GM12878 (cell line): ENCODE measurements at regions not wholly inside any gene's neighbourhood (a gene's known extent, or its start where the extent isn't known, plus 50 kb on each side); places are given as distances from the start of the nearest gene placed in this dataset.

Experiments used
- CHD1 ChIP-seq: IDR thresholded peaks from 2 replicates; pipeline ENCODE4 v1.6.1; 2012; ENCODE audit warnings: low read depth, low read length, improper control_type of control experiment
- CTCF ChIP-seq, 3 experiments: IDR thresholded peaks in 2 of 3; conservative IDR thresholded peaks in 1 of 3; 2 replicates each; pipeline ENCODE4 v1.5.1; 2011; ENCODE audit warnings: low read depth in 3 of 3, low read length in 3 of 3, mild to moderate bottlenecking in 3 of 3, control low read depth in 2 of 3, moderate library complexity in 2 of 3, inconsistent platforms in 1 of 3, mixed read lengths in 1 of 3; ENCODE audit not compliant: control insufficient read depth in 2 of 3, insufficient read depth in 1 of 3; ENCODE audit errors: extremely low read depth in 1 of 3
- JUND ChIP-seq: IDR thresholded peaks from 2 replicates; pipeline ENCODE4 v1.6.1; 2012; ENCODE audit warnings: low read depth, mild to moderate bottlenecking, low read length, improper control_type of control experiment, moderate library complexity
- NR2C2 ChIP-seq: IDR thresholded peaks from 2 replicates; pipeline ENCODE4 v1.6.1; 2011; ENCODE audit warnings: borderline replicate concordance, low read depth; ENCODE audit not compliant: control insufficient read depth, insufficient read length
- NR2F1 ChIP-seq: fragments of 450-650 bp; conservative IDR thresholded peaks from 2 replicates; pipeline ENCODE4 v1.6.1; 2017; ENCODE audit warnings: mild to moderate bottlenecking

GRCh38 chr18:43919551-43919950 is 642.3 kb upstream of the SYT4 start:
- TF ChIP-seq NR2C2, result no peak
- no peak for TF ChIP-seq NR2F1
- no peak for TF ChIP-seq JUND
- TF ChIP-seq CTCF (IDR thresholded peaks at IDR 0.05 in 2 of 3, conservative IDR thresholded peaks at IDR 0.05 in 1 of 3; ENCODE audit: control insufficient read depth in 2 of 3, extremely low read depth in 1 of 3, insufficient read depth in 1 of 3, low read depth in 3 of 3, low read length in 3 of 3), result no peak
- TF ChIP-seq CHD1, result no peak
